HG03159 (cell line): ENCODE measurements at regions not wholly inside any gene's neighbourhood (a gene's known extent, or its start where the extent isn't known, plus 50 kb on each side); places are given as distances from the start of the nearest gene placed in this dataset.

Source experiments
- ATAC-seq: cut with Tn5 transposase; IDR thresholded peaks from one replicate; pipeline ENCODE4 v1.9.1; 2021; ENCODE audit warnings: mild to moderate bottlenecking, moderate library complexity; ENCODE audit not compliant: unreplicated experiment

DNA sequence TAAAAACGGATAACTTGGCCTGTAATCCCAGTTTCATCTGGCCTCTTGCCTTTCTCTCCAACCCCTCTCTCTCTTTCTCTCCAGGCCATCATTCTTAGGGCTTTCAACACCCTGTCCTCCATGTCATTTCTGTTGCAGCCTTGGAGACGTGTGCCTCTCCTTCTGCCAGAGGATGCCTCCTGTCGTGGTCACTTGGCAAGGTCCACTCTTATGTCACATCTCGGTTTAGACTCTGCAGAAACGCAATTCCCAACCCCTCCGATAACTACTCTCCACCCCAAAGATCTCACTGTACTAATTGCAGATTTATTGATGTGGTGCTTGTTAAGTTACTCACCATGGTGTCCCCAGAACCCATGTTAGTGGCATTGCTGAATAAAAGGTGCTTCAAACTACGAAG, 787.3 kb upstream of the RBFOX1 start:
- ATAC-seq: no peak

DNA sequence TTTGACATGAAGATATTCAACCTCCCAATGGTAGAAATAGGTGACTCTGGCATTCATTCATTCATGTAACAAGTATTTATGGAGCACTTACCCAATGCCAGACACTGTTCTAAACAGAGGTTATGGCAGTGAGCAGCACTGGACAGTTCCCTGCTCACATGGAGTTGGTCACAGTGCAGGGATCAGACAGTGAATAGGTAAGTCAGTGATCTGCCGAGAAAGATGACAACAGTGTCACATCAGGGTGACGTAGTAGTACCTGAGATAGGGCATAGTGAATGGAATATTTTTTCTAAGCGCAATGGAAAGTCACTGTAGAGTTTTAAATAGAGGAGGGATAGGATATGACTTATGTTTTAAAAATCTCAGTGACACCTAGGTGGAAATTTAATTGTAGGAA, 791.4 kb upstream of the RBFOX1 start:
- no peak for ATAC-seq

DNA sequence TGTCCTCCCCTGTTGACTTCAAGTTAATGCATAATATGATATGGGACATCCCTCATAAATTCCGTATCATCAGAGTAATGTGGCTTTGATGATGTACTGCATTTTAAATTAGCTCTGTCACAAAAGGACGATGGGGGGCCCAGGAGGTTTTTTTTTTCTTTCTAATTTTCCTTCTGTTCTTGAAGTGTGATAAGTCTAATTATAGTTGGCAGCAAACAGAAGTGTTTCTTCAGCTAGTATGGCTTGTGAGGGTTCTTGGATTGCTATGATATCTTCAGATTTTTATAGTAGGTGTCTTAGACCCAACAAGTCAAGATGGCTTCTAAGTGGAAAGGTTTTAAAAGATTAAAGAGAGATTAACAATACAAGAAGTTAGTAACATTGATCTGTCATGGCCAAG, 796.2 kb upstream of the RBFOX1 start:
- no peak for ATAC-seq

DNA sequence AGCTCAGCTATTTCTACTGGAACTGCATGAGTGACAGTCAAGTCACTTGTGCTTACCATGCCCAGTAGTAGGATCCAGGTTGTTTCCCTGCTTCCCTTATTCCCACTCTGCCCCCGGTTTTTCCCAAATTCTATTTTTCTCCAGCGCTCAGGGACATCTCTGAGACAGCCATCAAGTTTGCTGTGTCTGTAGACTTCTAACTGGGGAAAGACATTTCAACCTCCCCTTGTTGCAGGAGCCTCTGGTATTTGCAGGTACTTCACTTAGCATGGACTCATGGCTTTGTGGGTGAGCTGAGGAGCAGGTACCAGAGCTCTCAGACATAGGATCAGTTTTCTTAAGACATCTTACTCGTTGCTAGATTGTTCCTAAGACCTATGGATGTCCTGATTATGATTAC, 801.6 kb upstream of the RBFOX1 start:
- ATAC-seq: no peak

DNA sequence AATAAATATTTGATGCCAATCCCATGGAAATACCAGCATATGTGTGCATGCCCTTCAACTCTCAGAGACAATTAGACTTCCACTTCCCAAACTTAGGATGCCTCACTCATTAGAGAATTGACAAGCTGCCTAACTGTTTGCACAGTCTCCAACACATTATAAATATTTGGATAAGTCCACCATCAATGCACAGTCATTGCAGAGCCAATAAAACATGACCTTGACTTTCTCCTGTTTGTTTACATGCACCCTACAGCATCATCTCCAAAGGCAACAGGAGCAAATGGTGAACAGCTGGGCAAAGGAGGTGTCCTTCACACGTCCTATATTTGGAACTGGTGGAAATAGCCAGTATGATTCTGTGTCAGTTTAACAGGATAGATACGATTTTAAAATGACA, 804.4 kb upstream of the RBFOX1 start:
- no peak for ATAC-seq

DNA sequence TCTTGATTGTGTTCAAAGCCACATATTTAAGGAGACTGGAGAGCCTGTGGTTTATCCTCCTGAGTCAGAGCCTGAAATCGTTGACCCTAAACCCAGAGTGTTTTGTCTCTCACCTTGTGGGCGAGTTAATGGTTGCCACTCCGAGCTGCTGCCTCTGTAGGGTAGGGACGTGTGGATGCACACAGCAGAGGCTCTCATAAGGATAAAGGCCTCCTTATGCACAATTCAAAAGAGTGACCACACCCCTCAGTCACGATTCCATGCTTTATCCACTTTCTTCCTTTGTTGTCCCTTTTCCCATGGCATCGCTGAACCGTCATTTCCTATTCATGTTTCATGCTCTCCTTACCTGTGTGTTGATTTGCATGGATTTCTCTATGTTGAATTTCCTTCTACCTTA, 805.0 kb upstream of the RBFOX1 start:
- no peak for ATAC-seq

DNA sequence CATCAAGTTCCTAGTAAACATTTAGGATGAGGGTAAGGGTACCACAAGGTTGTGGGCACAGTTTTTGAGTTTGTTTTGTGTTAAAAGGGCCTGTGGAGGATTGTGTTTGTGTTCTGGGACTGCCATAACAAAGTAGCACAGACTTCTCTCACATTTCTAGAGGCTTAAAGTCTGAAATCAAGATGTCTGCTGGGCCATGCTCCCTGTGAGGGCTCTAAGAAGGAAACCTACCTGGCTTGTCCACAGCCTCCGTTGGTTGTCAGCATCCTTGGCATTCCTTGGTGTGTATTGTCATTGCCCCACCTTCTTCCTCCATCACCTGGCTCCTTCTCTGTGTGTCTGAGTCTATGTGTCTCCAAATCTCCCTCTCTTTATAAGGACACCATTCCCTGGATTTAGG, 808.1 kb upstream of the RBFOX1 start:
- ATAC-seq: no peak

DNA sequence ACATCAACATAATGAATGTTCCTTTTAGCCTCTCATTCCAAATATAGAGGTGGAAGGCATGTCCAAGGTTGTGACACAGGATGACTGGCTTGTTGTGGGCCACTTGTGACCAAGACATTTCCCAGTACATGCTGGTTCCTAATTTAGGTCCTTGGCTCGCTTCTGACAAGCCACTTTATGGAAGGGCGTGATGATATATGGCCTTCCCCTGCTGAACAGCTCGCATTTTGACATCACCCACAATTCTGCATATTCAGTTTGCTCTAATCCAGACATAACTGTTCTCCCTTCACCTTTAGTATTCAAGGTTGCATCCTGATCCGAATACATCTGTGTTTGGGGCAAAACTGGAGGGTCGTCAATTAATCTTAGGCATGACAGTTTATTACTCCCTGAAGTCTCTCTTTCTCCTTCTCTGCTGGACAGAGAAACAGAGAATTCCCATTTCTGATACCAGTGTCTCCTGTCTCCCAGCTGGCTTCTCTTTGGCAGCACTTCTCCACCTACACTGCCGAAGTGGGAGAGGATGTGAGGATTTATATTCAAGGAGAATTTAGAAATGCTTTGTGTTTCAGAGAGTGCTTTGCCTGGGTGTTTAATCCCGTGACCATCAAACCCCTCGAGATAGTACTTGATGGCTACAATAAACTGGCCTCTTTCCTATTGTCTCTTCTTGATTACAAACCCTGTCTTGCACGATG, 815.5 kb upstream of the RBFOX1 start:
- ATAC-seq: no peak

DNA sequence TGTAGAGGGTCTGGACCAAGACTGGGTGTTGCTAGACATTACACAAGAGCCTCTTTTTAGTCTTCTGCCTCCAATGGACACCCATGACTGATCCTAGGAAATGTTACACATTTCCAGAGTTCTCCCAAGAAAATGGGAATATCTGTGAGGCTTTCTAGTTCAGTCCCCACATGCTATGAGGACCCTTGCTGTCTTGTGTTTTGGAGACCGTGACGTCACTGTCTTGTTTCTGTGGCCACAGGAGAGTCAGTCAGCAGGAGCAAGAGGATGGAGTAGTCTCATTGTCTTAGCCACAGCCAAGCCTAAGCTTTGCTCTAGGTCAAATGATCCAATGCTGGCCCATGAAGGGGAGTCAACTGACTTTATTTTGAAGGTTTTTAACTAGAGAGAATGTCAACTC, 820.1 kb upstream of the RBFOX1 start:
- ATAC-seq: no peak

DNA sequence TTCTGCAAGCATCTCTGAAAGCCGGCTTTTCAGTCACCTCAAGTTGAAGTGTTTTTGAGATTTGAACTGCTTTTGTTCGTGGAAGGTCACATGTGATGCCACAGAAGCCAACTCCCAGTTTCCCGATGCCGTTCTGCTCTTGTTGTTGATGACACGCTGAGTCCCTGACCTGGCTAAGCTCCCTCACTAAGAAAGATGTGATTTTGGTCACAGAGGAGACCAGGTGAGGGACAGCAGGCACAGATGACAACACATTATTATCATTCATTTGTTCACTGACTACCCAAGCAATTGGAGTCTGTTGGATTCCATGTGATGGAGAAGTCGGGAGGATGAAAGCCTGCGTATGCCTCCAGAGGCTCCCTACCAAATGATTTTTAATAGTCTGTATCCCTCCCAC, 822.4 kb upstream of the RBFOX1 start:
- ATAC-seq: no peak

DNA sequence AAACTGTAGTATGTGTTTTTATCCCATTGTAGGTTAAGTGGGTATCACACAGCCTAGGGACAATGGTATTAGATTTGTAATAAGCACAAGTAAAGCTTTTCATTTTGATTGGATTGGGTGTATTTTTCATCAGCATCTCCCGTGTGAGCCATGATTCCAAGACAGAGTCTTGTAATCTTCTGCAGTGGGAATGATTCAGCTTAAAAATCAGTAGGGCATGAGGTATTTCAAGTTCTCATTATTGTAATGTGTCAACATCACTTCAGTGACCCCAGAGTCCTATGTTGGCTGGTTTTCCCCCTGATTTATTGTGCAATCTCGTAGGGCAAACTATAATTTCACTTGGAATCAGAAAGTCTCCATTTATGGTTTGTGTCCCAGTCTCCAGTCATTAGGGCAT, 833.2 kb upstream of the RBFOX1 start:
- no peak for ATAC-seq

DNA sequence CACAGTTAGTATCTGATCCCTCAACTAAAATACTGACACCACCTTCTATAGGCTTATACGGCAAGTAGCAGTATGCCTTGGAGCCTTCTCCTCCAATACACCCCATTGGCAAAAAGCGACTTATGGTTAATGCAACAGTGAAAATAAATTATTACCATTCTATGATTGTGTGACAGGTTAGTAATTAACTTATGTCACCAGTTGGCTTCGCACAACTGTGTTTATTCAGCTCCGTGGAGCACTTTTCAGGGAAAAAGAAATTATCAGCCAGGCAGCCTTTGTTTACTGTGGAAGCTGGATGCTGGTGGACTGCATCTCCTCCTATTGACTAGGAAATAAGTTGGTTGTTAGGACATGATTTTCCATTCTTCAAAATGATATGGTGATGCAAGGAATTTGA, 833.8 kb upstream of the RBFOX1 start:
- ATAC-seq: no peak

DNA sequence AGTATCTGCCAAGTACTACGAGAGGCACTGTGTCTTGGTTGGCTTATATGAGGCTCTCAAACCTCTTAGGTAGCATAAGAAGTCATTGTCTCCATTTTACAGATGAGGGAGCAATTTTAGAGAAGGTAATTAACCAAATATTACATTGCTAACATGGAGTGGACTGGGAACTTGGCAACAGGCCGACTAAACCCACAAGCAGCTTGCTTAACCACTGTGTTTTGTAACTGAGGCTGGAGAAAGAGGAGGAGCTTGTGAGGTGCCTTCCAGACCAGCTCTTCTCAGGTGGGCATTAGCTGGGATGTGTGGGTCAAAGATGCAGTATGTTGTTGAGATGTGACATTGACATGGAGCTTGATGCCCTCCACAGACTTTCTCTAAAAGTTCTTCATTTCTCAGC, 835.6 kb upstream of the RBFOX1 start:
- no peak for ATAC-seq

DNA sequence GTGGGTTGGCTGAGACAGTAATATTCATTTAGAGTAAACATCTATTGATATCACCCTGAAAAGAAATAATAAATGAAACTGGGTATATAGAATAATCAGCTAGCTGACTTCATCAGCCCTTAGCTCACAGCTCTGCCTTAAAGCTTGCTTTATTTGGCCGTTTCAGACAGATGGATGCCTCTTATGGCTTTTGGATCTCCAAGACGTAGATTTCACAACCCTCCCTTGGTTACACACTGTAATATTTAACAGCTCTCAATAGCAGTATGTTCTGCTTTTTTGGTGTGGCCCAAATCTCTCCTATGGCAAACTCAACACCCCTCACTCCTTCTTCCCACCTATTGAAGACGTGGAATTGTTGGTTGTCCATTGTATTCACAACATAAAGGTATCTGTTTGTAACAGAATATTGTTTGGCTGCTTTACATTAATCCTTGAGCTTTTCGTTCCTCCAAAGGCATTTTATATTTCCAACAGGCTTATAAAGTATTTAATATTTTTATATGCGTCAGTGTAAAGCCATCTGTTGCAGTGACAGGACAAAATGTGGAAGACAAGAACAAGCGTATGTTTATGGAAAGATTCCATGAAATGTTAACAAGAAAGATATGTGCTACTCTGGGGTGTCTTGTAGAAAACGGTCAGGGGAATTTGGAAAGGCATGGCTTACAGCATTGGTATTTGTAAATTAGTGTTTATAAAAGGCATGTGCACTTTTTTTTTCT, 837.0 kb upstream of the RBFOX1 start:
- no peak for ATAC-seq

DNA sequence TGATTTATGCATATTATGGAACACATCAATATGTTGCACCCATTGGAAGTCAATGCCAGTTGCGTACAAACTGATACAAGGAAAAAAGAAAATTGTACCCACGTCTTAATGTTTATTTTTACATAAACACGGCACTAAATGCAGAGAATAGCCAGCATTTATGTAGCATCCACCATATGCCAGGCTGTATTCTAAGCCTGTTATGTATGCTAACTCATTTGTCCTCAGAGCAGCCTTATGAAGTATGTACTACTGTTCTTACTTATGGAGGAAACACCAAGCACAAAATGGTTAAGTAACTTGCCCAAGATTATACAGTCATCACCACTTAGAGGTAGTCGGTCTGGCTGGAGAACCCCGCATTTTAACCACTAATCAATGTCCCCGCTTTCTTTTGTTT, 837.9 kb upstream of the RBFOX1 start:
- ATAC-seq: no peak

DNA sequence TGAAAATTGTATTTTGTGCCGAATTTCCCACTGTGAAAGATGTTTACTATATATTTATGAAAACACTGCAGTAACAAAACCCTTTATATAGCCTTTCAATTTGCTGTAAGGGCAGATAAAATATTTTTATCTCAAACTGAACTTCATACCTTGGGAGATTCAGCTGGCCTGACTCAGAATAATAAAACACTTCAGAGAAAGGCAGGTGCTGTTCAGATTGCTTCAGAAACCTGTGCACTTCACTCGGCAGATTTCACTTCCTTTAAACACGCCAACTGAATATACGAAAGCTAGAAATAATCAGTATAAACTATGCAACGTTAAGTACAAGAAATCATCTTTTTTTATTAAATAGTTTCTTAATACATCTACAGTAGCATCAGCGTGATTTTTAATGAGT, 839.1 kb upstream of the RBFOX1 start:
- ATAC-seq: no peak

DNA sequence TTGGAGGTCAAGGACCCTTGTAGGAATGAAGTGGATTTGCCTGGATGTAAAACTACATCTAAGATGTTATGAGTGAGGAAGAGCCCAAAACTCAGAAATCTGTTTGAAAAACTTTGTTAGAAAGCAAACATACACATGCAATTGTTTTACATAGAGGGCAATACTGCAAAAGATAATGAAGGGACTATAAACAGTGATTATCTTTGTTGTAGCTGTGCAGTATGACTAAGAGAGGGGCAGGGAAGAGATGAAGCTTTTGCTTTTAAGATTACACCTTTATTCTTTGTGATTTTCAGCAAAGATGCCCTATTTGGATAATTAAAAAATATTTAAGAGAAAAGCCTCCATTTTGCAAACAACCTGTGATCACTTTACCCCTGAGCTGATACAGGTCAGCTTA, 839.9 kb upstream of the RBFOX1 start:
- no peak for ATAC-seq

DNA sequence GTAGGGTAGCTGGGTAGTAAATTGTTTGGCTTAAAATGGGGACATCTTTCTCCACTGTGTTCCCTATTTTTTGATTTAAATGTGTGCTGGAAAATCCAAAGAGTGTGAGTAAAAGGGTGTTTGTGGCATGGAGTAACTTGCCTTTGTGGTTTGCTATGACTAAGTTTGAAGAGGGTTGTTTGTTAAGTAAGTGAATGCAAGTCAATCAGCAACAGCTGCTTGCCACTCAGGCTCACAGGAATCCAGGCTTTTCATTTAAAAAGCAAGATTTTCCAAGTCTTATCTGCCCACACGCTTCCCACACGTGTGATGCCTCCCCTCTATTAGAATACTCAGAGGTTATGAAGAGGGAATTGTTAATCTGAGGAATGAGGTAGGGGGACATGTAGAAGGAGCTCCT, 847.7 kb upstream of the RBFOX1 start:
- ATAC-seq: no peak

DNA sequence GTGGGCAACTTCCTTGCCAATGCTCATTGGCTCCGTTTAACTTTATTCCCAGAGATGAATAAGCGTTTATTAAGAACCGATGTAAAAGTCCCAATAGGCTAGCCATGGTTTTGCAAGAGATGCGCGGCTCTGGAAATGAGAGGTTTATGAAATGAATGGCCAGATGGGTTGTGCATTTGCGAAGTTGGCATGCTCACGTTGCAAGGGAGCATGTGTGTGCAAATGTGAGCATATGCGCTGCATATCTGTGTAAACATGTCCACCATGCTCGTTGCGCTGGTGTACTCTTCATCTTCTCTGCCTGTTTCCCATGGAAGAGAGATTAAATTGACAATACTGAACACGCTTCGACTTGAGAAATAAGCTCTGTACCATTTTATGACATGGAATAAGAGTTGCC, 848.6 kb upstream of the RBFOX1 start:
- no peak for ATAC-seq

DNA sequence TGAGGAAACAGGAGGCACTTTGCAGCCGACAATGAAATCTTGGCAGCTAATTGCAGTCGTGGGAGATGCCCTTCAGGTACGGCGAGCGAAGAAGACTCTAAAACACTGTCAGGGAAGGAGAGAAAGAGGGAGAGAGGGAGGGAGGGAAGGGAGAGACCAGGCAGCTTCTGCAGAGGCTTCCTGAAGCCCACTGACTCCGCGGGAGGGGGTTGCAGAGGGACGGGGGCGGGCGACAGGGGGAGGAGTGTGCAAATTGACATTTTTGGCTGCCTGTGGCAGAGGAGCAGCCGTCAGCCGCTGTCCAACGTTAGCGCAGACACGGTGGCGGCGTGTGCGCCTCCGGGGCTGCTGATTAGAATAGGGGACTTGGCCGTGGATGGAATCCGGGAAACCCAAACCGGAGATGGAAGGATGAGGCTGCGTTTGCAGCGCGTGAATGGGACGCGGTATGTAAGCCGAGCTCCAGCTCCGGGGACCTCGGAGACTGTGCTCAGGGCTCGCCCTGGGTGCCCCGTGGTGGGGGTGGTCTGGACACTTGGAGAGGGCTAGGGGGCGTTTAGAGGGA, 849.1 kb upstream of the RBFOX1 start:
- ATAC-seq: no peak

DNA sequence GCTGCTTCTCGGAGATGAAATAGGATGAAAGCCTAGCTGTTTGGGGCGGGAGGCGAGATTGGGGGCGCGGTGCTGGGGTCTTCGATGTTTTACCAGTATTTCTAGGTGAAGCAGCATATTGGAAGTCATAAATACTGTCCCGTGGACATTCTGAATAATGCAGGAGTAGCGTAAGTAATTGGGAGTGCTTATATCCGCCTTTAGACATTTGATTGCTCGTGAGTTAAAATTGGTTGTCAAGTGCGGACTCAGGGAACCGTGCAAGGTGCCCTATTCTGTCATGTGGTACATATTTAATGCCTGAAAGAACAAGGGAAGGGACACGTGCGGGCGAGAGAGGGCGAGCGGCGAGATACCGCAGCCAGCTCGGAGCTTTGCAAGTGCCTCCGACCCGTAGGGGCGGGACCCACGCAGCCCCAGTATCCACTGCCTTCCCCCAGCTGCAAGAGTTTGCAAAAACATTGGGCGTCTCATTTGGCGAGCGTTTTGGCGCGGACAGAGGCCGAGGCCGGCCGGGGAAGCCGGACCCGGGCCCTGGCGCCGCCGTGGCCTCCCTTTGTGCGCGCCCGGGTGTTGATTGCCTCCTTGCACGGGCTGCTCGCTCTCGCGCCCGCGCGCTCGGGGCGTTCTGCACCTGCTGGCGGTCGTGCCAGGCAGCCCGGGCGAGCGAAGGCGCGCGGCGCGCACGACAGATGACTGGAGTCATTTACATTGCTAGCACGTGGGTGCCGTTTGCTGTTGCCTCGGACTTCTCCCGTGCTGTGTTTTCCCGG, 849.8 kb upstream of the RBFOX1 start:
- no peak for ATAC-seq

DNA sequence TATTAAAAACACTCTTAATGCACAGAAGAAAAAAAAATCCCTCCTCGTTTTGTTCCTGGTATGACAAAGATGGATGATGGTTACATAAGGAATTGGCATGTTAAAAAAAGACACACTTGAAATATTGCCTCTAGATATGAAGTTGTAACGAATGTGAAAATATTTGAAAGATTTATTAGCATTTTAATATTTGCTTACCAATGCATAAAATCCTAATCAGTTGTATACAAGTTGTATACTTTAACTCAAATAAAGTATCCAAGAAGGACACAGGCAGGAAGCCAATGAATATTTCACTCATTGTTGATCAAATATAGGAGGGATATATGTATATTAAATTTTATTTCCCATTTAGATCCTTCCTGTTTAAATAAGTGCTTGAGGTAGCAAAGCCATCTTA, 850.8 kb upstream of the RBFOX1 start:
- no peak for ATAC-seq
